ENCODE measurements at regions not wholly inside any gene's neighbourhood (a gene's known extent, or its start where the extent isn't known, plus 50 kb on each side); places are given as distances from the start of the nearest gene placed in this dataset.

DNA sequence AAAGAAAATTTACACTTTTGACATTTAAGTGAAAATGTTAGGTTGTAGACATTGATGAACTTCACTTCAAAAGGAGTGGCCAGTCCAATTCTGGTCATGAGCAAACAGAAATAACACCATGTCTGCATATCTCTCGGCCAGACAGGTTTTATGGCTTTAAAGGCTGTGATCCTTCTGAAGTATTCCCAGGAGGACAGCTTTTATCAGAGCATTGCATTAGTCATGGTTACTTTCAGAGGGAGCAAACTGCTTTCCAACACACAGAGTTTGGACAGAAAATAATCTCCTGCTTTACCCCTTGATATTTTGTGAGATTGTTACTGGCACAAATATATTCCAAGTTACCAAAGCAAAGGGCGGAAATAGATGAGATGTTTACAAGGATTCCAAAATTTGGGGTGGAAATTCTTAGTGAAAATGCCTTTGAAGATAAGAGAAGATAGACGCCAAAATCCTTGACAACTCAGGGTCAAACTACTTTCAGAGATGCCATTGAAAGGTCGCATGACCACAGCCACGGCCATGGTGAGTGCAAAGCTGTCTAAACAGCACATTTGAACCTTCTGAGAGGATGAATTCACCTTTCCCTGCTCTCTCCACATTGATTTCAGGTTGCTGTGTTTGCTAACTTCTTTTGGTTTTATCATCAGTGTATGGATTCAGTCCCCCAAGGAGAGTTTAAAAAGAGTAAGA lies 584.5 kb upstream of the SGCG start:
- Mint-ChIP-seq H3K4me3 (no peak overlapping the region), H3K4me1 (no peaks in the 10 kb centered on the region), H3K36me3 (ENCODE audit: low read depth) (no peaks in the 10 kb centered on the region), H3K9me3 (no peaks in the 10 kb centered on the region), H3K27me3 (no peaks in the 10 kb centered on the region), H3K27ac (no peak overlapping the region)
- ChIA-PET CTCF (no interaction called here), POLR2A (no interaction called here)
- no peak for DNase-seq

DNA sequence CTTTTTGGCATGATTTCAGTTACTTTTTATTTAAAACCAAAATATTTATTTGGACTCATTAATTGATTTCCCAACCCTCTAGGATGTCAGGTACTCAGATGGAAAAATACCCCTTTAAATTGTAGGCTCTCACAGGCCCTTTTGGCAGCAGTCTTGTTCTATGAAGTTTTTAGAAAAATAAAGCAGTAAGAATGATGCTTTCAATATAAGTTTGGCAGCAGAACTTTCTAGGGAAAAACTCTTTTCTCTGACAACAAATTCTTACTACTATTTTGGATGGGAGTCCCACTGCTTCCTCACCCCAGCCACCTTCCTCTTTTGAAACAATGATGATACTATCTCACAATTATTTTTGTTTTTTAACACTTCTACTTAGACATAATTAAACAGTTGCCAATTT lies 581.6 kb upstream of the SGCG start:
- H3K36me3 Mint-ChIP-seq (ENCODE audit: low read depth): no peaks in the 10 kb centered on the region
- H3K27me3 Mint-ChIP-seq: no peaks in the 10 kb centered on the region
- H3K4me1 Mint-ChIP-seq: no peaks in the 10 kb centered on the region
- H3K4me3 Mint-ChIP-seq: no peak overlapping the region
- no peak for DNase-seq
- no peak overlapping the region for H3K27ac Mint-ChIP-seq
- ChIA-PET CTCF (no interaction called here), POLR2A (no interaction called here)
- no peaks in the 10 kb centered on the region for H3K9me3 Mint-ChIP-seq

DNA sequence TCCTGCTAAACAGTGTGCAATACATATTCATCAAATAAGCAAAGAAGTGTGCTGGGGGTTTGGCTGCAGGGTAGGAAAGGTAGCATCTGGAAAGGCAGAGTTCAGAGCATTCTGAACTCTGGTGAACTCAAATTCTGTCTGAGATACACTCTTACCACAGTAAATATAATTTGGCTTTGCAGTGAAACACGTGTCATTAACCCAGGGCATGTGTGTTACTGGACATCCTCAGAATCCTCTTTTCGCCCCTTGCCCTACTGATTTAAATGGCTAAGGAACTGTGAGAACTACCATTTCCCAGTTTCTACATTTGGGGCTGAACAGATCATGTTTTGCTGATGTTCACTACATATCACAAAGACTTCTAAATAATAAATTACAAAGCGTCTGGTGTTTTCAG lies 562.8 kb upstream of the SGCG start:
- Mint-ChIP-seq H3K4me1 (no peaks in the 10 kb centered on the region), H3K4me3 (no peak overlapping the region), H3K27me3 (no peaks in the 10 kb centered on the region), H3K36me3 (ENCODE audit: low read depth) (no peaks in the 10 kb centered on the region), H3K9me3 (peaks cover 2% of the 10 kb centered on the region), H3K27ac (no peak overlapping the region)
- ChIA-PET CTCF (no interaction called here), POLR2A (no interaction called here)
- DNase-seq: no peak

DNA sequence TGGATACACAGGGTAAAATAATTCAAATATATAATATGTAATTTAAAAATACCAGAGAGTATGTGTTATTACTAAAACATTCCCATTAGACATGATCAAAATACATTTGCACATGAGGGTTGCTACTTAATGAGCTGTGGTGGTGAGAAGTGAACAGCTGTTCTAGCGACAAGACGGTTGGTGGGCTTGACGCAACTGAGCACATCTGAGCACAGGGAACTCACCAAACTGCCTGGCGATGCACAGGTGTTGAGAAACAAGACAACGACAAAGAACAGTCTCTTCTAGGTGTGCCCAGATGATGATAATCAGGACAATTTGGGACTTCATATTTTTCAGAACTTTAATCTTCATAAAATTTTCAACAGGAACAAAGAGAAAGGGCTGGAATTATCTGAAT lies 555.1 kb upstream of the SGCG start:
- H3K36me3 Mint-ChIP-seq (ENCODE audit: low read depth): no peaks in the 10 kb centered on the region
- no peak for DNase-seq
- CTCF ChIA-PET: no interaction called here
- H3K4me3 Mint-ChIP-seq: no peak overlapping the region
- no peak overlapping the region for H3K27ac Mint-ChIP-seq
- H3K27me3 Mint-ChIP-seq: no peaks in the 10 kb centered on the region
- H3K9me3 Mint-ChIP-seq: no peaks in the 10 kb centered on the region
- POLR2A ChIA-PET: no interaction called here
- H3K4me1 Mint-ChIP-seq: no peaks in the 10 kb centered on the region

DNA sequence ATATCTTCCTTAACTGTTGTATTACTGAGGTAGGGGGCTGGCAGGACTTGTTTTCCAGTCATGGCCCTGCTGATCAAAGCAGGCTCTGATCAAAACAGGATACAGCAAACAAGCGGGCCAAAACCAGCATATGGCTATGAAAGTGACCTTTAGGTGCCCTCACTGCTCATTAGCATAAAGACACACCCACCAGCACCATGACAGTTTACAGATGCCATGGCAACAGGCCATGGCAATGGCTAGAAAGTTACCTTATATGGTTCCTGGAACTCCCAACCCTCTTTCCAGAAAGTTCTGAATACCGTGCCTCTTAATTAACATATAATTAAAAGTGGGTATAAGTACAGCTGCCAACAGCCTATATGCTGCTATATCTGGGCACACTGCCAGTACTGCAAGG lies 551.4 kb upstream of the SGCG start:
- peaks cover 8% of the 10 kb centered on the region for H3K9me3 Mint-ChIP-seq
- H3K36me3 Mint-ChIP-seq (ENCODE audit: low read depth): no peaks in the 10 kb centered on the region
- H3K4me1 Mint-ChIP-seq: no peaks in the 10 kb centered on the region
- no peaks in the 10 kb centered on the region for H3K27me3 Mint-ChIP-seq
- ChIA-PET CTCF (no interaction called here), POLR2A (no interaction called here)
- no peak for DNase-seq
- no peak overlapping the region for H3K27ac Mint-ChIP-seq
- H3K4me3 Mint-ChIP-seq: no peak overlapping the region

DNA sequence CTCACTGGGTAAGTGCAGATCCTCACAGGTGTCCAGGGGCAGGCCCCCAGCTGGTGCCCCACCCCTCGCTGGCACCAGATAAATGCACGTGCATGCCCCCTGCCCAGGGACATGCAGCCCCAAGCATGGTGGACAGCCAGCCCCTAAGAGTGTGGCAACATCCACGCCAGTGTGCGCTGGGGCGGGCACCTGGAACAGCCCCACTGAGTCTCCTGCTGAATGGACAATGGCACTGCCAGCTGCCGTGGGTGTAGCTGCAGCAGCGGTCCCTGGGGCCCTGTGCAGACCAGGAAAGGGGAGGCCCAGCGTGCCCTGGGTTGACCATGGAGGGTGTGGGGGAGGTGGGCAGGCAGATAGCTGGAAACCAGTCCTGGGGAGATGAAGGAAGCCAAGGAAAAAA lies 538.7 kb upstream of the SGCG start:
- Mint-ChIP-seq H3K27ac (no peak overlapping the region), H3K4me1 (no peaks in the 10 kb centered on the region)
- POLR2A ChIA-PET: no interaction called here

DNA sequence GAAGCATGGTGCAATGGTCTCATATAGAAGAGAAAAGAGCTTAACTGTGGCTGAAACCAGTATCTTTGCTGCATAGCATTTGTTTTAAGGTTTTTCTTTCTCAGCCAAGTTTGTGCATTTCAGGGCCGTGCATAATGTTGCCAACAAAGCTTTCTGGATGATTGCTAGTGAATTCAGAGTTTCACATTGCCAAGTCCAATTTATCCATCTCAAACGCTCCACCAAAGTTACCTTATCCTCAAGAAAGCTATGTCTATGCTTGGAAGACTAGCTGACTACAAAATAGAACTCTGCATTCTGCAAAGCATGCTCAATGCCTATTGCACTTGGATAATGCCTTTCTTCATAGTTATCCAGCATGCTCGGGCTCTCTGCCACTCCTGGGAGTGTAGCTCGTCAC lies 535.8 kb upstream of the SGCG start:
- ChIA-PET POLR2A (no interaction called here), CTCF (no interaction called here)
- H3K27ac Mint-ChIP-seq: no peak overlapping the region
- no peaks in the 10 kb centered on the region for H3K27me3 Mint-ChIP-seq
- peaks cover 2% of the 10 kb centered on the region for H3K9me3 Mint-ChIP-seq
- no peak overlapping the region for H3K4me3 Mint-ChIP-seq
- H3K36me3 Mint-ChIP-seq (ENCODE audit: low read depth): no peaks in the 10 kb centered on the region
- H3K4me1 Mint-ChIP-seq: no peaks in the 10 kb centered on the region
- DNase-seq: no peak

More for the DNA sequence above, 538.7 kb upstream of the SGCG start:
- Mint-ChIP-seq H3K27me3 (no peaks in the 10 kb centered on the region), H3K9me3 (peaks cover 2% of the 10 kb centered on the region), H3K36me3 (ENCODE audit: low read depth) (no peaks in the 10 kb centered on the region), H3K4me3 (no peak overlapping the region)
- DNase-seq: no peak
- CTCF ChIA-PET: no interaction called here

DNA sequence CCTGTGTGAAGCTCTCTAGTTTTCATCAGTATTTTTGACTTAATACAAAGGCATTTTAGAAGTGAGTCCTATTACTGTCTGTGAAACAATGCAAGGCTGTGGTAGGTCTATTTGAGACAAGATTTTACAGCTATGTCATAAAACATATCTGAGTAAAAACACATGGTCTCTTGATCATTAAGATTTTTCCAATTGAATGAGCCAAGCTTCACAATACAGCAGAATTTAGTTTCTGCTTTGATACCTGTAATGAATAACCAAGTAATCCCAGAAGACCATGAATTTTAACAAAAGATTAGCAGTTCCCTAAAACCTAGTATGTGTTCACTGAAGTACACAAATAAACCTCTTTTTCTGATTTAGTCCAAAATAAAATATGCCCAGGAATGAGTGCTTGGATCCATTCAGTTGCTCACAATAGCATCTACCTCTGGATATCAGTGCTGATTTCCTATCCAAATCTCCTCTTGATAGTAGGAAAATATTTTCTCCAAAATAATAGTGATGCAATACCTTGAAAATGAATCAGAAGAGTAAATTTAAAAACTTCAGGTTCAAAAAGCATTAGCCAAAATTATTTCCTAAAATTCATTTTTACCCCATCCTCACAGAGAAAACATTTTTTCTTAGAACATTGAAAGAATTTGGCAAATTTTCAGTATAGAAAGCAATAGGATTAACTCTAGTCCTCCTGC lies 533.5 kb upstream of the SGCG start:
- Mint-ChIP-seq H3K4me1 (no peaks in the 10 kb centered on the region), H3K4me3 (no peak overlapping the region), H3K9me3 (peaks cover 2% of the 10 kb centered on the region), H3K27ac (no peak overlapping the region), H3K36me3 (ENCODE audit: low read depth) (no peaks in the 10 kb centered on the region), H3K27me3 (no peaks in the 10 kb centered on the region)
- no peak for DNase-seq
- ChIA-PET CTCF (no interaction called here), POLR2A (no interaction called here)

DNA sequence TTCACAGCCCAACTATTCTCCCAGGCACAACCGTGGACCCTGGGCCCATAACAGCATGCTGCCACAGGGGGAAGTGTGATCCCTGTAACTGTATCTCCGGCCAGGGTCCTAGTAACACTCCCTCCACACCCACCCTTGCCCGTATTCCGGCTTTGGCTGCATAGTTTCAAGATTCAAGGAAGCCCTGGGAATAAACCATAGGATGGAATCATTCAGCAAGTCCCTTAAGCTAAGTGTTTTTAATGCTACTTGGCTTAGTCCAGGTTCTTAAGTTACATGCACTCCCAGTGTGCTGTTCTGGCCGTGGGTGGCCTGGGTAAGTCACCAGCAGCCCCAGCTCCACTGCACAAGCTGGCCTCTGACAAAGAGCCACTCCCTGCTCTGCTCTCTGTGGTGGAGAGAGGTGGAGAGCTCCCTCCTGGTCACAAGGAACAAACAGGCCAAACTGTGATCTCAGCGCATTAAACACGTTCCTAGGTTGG lies 532.4 kb upstream of the SGCG start:
- Mint-ChIP-seq H3K36me3 (ENCODE audit: low read depth) (no peaks in the 10 kb centered on the region), H3K4me1 (no peaks in the 10 kb centered on the region), H3K9me3 (peaks cover 2% of the 10 kb centered on the region), H3K4me3 (no peak overlapping the region), H3K27me3 (no peaks in the 10 kb centered on the region), H3K27ac (no peak overlapping the region)
- DNase-seq: no peak
- ChIA-PET POLR2A (no interaction called here), CTCF (no interaction called here)

DNA sequence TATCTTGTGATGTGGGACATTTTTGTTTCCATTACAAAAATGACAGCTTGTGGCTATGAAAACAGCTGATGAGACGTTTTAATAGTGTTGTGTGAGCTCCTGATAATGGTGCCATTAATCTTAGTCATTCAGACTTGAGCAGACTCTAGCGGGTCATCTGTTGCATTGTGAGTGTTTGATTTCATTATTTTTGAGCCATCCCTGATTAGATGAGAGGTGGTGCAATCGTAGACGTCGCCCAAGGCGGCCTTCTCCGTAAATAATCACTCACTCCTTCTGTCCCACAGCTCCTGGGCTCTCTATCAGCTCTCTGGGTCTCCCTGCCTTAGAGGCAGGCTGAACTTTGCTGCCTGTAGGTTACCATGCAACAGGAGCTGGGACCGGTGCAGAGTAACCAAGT lies 528.0 kb upstream of the SGCG start:
- Mint-ChIP-seq H3K4me3 (no peak overlapping the region), H3K36me3 (ENCODE audit: low read depth) (no peaks in the 10 kb centered on the region), H3K9me3 (no peaks in the 10 kb centered on the region), H3K27ac (no peak overlapping the region), H3K4me1 (no peaks in the 10 kb centered on the region), H3K27me3 (no peaks in the 10 kb centered on the region)
- POLR2A ChIA-PET: no interaction called here
- DNase-seq: no peak
- CTCF ChIA-PET: no interaction called here

DNA sequence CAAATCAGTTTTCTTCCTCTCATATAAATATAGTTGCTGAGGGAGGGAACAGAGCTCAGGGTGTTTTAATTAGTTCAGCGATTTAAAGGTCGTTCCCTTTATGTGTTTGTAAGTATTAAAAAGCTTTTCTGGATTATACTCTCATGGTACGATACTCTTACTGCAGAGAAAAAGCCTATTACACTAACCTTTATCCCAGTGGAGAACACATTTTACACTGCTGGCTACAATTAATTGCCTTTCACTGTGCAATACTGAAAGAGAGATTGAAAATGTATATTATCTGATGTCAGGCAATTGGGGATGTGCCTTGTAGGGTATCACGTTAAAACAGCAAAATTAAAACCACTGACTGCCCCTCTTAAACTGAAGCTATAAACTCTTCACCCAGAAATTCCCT lies 526.9 kb upstream of the SGCG start:
- H3K27ac Mint-ChIP-seq: no peak overlapping the region
- ChIA-PET POLR2A (no interaction called here), CTCF (no interaction called here)
- H3K9me3 Mint-ChIP-seq: no peaks in the 10 kb centered on the region
- H3K4me3 Mint-ChIP-seq: no peak overlapping the region
- H3K36me3 Mint-ChIP-seq (ENCODE audit: low read depth): no peaks in the 10 kb centered on the region
- no peaks in the 10 kb centered on the region for H3K4me1 Mint-ChIP-seq
- DNase-seq: no peak
- H3K27me3 Mint-ChIP-seq: no peaks in the 10 kb centered on the region

DNA sequence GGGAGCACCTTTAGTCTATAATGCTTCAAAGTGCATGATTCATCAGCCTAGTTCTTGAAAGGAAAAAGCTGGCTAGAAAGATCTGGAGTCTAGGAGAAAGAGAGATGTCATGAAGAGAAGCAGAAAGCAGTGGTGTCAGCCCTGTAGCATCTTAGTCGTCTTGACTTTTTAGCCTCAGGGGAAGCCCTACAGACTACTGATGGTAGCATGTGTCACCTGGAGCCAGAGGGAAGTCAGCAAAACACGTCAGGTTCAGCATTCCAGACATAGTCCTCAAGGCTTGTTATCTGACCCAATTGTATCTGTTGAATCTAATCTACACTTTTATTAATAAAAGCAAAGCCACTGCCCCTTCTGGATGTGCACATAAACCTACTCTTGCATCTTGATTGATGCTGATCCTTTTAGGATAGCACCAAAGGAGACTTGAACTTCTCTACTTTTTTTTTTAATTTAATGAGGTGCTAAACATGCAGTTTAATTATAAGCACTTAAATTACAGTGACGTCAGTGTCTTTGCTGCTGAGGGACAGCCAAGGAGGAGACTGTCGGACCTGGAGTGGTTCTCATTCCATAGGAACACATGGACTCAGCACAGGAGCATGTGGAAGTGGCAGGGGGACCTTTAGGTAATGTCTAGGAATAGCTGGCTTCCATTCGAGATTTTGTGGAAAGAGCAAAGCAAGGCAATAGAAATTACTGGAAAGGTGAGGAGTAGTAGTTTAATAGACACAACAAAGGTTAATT lies 525.5 kb upstream of the SGCG start:
- no peaks in the 10 kb centered on the region for H3K9me3 Mint-ChIP-seq
- no peaks in the 10 kb centered on the region for H3K27me3 Mint-ChIP-seq
- H3K27ac Mint-ChIP-seq: no peak overlapping the region
- no peaks in the 10 kb centered on the region for H3K36me3 Mint-ChIP-seq (ENCODE audit: low read depth)
- ChIA-PET POLR2A (no interaction called here), CTCF (no interaction called here)
- DNase-seq: no peak
- H3K4me3 Mint-ChIP-seq: no peak overlapping the region
- no peaks in the 10 kb centered on the region for H3K4me1 Mint-ChIP-seq

DNA sequence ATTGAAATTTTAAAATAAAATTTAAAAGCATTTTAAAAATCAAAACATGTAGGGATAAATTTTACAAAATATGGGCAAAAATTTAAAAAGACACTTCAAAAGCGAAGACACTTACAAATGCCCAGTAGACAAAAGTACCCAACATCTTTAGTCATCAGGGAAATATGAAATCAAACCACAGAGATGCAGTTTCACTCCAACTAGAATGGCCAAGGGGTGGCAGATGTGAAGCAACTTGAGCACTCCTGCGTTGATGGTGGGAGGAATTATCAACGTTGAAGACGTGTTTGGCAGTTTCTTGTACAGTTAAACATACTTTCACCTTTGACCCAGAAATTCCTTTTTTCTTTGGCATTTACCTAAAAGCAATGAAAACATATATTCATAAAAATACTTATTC lies 518.0 kb upstream of the SGCG start:
- Mint-ChIP-seq H3K4me3 (no peak overlapping the region), H3K27me3 (no peaks in the 10 kb centered on the region), H3K27ac (no peak overlapping the region), H3K4me1 (no peaks in the 10 kb centered on the region), H3K9me3 (no peaks in the 10 kb centered on the region), H3K36me3 (ENCODE audit: low read depth) (no peaks in the 10 kb centered on the region)
- ChIA-PET POLR2A (no interaction called here), CTCF (no interaction called here)
- no peak for DNase-seq

DNA sequence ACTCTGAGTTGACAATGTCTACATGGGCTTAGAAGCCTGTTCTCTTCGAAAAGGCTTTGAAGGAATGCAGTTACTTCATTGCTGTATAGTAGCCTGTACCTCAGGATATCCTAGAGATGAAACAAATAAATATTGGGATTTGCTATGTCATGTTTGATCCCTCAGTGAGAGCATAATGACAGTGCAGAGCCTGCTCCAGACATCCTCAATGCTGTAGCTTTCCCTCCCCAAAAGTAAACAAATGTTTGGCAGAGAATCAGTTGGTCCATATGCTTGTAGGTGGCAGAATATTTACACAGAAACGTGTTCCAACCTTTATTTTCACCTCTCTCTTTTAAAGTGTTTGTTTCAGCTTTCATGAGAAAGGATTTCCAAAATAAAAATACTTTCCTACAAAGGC lies 515.3 kb upstream of the SGCG start:
- Mint-ChIP-seq H3K4me3 (no peak overlapping the region), H3K27ac (no peak overlapping the region), H3K4me1 (no peaks in the 10 kb centered on the region), H3K27me3 (no peaks in the 10 kb centered on the region), H3K9me3 (peaks cover 2% of the 10 kb centered on the region), H3K36me3 (ENCODE audit: low read depth) (no peaks in the 10 kb centered on the region)
- DNase-seq: no peak
- ChIA-PET POLR2A (no interaction called here), CTCF (no interaction called here)
